H9 (cell line): ENCODE measurements at regions not wholly inside any gene's neighbourhood (a gene's known extent, or its start where the extent isn't known, plus 50 kb on each side); places are given as distances from the start of the nearest gene placed in this dataset.

Experiments
- DNase-seq: peaks from one replicate; pipeline ENCODE4 v3.0.0-alpha.2; 2017
- H2AFZ ChIP-seq: one replicate; pipeline ENCODE4 v1.6.1; 2013; ENCODE audit warnings: mild to moderate bottlenecking, low read length, control low read depth, moderate library complexity
- H2AK5ac ChIP-seq: 2 replicates; pipeline ENCODE4 v1.6.1; 2013; ENCODE audit warnings: low read length, control low read depth, mixed read lengths; ENCODE audit not compliant: insufficient read length
- H2BK120ac ChIP-seq: one replicate; pipeline ENCODE4 v1.6.1; 2013; ENCODE audit warnings: low read depth, mild to moderate bottlenecking, low read length, control low read depth, inconsistent platforms; ENCODE audit not compliant: poor library complexity, severe bottlenecking
- H2BK12ac ChIP-seq: 2 replicates; pipeline ENCODE4 v1.6.1; 2013; ENCODE audit warnings: low read length, control low read depth, mixed read lengths, low read depth; ENCODE audit not compliant: insufficient read length
- H2BK15ac ChIP-seq: 2 replicates; pipeline ENCODE4 v1.6.1; 2013; ENCODE audit warnings: low read depth, low read length, control low read depth
- H2BK20ac ChIP-seq: one replicate; pipeline ENCODE4 v1.6.1; 2013; ENCODE audit warnings: low read depth, mild to moderate bottlenecking, low read length, control low read depth, inconsistent platforms; ENCODE audit not compliant: poor library complexity, severe bottlenecking
- H2BK5ac ChIP-seq: 2 replicates; pipeline ENCODE4 v1.6.1; 2013; ENCODE audit warnings: low read length, control low read depth, mixed read lengths; ENCODE audit not compliant: insufficient read length
- H3K14ac ChIP-seq: 2 replicates; pipeline ENCODE4 v1.6.1; 2013; ENCODE audit warnings: low read length, control low read depth; ENCODE audit not compliant: insufficient read depth
- H3K18ac ChIP-seq: 2 replicates; pipeline ENCODE4 v1.6.1; 2013; ENCODE audit warnings: low read depth, mild to moderate bottlenecking, mixed read lengths, low read length, control low read depth; ENCODE audit not compliant: insufficient read length
- H3K23ac ChIP-seq: 2 replicates; pipeline ENCODE4 v1.6.1; 2013; ENCODE audit warnings: low read length, control low read depth, mixed read lengths, low read depth; ENCODE audit not compliant: insufficient read length
- H3K23me2 ChIP-seq: 2 replicates; pipeline ENCODE4 v1.6.1; 2013; ENCODE audit warnings: low read depth, mild to moderate bottlenecking, mixed read lengths, low read length, control low read depth; ENCODE audit not compliant: insufficient read length, poor library complexity, severe bottlenecking
- H3K27ac ChIP-seq: 2 replicates; pipeline ENCODE4 v1.5.1; 2013; ENCODE audit warnings: low read length, control low read depth, mixed read lengths, low read depth; ENCODE audit not compliant: insufficient read length
- H3K27me3 ChIP-seq: 2 replicates; pipeline ENCODE4 v1.6.1; 2013; ENCODE audit warnings: low read length, control low read depth, inconsistent platforms; ENCODE audit not compliant: insufficient read depth
- H3K4ac ChIP-seq: 2 replicates; pipeline ENCODE4 v1.6.1; 2013; ENCODE audit warnings: low read depth, mild to moderate bottlenecking, control low read depth, inconsistent platforms, low read length, moderate library complexity
- H3K4me1 ChIP-seq: 2 replicates; pipeline ENCODE4 v1.6.1; 2013; ENCODE audit warnings: low read length, control low read depth, inconsistent platforms; ENCODE audit not compliant: insufficient read depth
- H3K4me2 ChIP-seq: 2 replicates; pipeline ENCODE4 v1.6.1; 2013; ENCODE audit warnings: low read length, control low read depth, mixed read lengths; ENCODE audit not compliant: insufficient read length, insufficient read depth
- H3K56ac ChIP-seq: 2 replicates; pipeline ENCODE4 v1.6.1; 2013; ENCODE audit warnings: low read depth, mild to moderate bottlenecking, mixed read lengths, low read length, control low read depth; ENCODE audit not compliant: insufficient read length
- H3K79me1 ChIP-seq: 2 replicates; pipeline ENCODE4 v1.6.1; 2013; ENCODE audit warnings: low read depth, mild to moderate bottlenecking, moderate library complexity, low read length, control low read depth, inconsistent platforms; ENCODE audit not compliant: insufficient read depth, poor library complexity, severe bottlenecking
- H3K79me2 ChIP-seq: 2 replicates; pipeline ENCODE4 v1.6.1; 2013; ENCODE audit warnings: low read length, control low read depth, inconsistent platforms; ENCODE audit not compliant: insufficient read depth
- H3K9ac ChIP-seq: 2 replicates; pipeline ENCODE4 v1.6.1; 2013; ENCODE audit warnings: low read length, control low read depth, mixed read lengths; ENCODE audit not compliant: insufficient read length; ENCODE audit errors: extremely low read depth
- H3K9me3 ChIP-seq: one replicate; pipeline ENCODE4 v1.6.1; 2013; ENCODE audit warnings: low read depth, low read length, inconsistent platforms; ENCODE audit not compliant: control insufficient read depth
- H3T11ph ChIP-seq: one replicate; pipeline ENCODE4 v1.6.1; 2013; ENCODE audit warnings: mild to moderate bottlenecking, low read length, control low read depth, inconsistent platforms
- H4K20me1 ChIP-seq: one replicate; pipeline ENCODE4 v1.6.1; 2013; ENCODE audit not compliant: control insufficient read depth, insufficient read length, insufficient read depth
- H4K5ac ChIP-seq: 2 replicates; pipeline ENCODE4 v1.6.1; 2013; ENCODE audit warnings: low read depth, mild to moderate bottlenecking, mixed read lengths, low read length, control low read depth; ENCODE audit not compliant: insufficient read length
- H4K8ac ChIP-seq: replicated peaks from 2 replicates; pipeline ENCODE4 v1.6.1; 2013; ENCODE audit warnings: low read length, control low read depth, mixed read lengths, low read depth; ENCODE audit not compliant: insufficient read length
- H4K91ac ChIP-seq: 2 replicates; pipeline ENCODE4 v1.6.1; 2013; ENCODE audit warnings: low read depth, mild to moderate bottlenecking, moderate library complexity, mixed read lengths, low read length, control low read depth; ENCODE audit not compliant: insufficient read length
- H3K27ac Mint-ChIP-seq, 3 experiments: 2 replicates in 2 of 3; 3 replicates in 1 of 3; pipeline ENCODE4 v1.8.0; 2020 to 2021; ENCODE audit warnings: mixed read lengths in 3 of 3, mild to moderate bottlenecking in 1 of 3, moderate library complexity in 1 of 3
- H3K27me3 Mint-ChIP-seq: 2 replicates; pipeline ENCODE4 v1.8.0; 2021; ENCODE audit warnings: low read depth, mild to moderate bottlenecking, moderate library complexity, mixed read lengths
- H3K36me3 Mint-ChIP-seq, 3 experiments: 2 replicates in 2 of 3; 3 replicates in 1 of 3; pipeline ENCODE4 v1.8.0; 2020 to 2021; ENCODE audit warnings: low read depth in 3 of 3, mixed read lengths in 3 of 3; ENCODE audit not compliant: insufficient read depth in 1 of 3
- H3K4me1 Mint-ChIP-seq, 2 experiments: 2 replicates each; pipeline ENCODE4 v1.8.0; 2020; ENCODE audit warnings: mixed read lengths in 2 of 2
- H3K4me3 Mint-ChIP-seq, 2 experiments: 2 replicates in 1 of 2; 3 replicates in 1 of 2; pipeline ENCODE4 v1.8.0; 2020 to 2021; ENCODE audit warnings: mild to moderate bottlenecking in 2 of 2, mixed read lengths in 2 of 2, moderate library complexity in 1 of 2
- H3K9me3 Mint-ChIP-seq, 2 experiments: 2 replicates in 1 of 2; 3 replicates in 1 of 2; pipeline ENCODE4 v1.8.0; 2020; ENCODE audit warnings: mild to moderate bottlenecking in 2 of 2, mixed read lengths in 2 of 2, moderate library complexity in 1 of 2
- WGBS: extraction: QIAGEN DNeasy Blood & Tissue Kit; methylation state at CpG from one replicate; pipeline ENCODE4 v1.1.7; 2013; ENCODE audit warnings: missing lambda C conversion rate, low lambda C conversion rate, mixed read lengths; ENCODE audit not compliant: insufficient read length; ENCODE audit errors: extremely low coverage; 5-methylcytosine and 5-hydroxymethylcytosine counted together
- TF ChIP-seq, protein P1 (sequence below): fragments of 200-600 bp; sonication (generic); conservative IDR thresholded peaks from 3 replicates; pipeline ENCODE4 v1.8.0; 2021; ENCODE audit warnings: antibody characterized with exemption, mild to moderate bottlenecking

DNA sequence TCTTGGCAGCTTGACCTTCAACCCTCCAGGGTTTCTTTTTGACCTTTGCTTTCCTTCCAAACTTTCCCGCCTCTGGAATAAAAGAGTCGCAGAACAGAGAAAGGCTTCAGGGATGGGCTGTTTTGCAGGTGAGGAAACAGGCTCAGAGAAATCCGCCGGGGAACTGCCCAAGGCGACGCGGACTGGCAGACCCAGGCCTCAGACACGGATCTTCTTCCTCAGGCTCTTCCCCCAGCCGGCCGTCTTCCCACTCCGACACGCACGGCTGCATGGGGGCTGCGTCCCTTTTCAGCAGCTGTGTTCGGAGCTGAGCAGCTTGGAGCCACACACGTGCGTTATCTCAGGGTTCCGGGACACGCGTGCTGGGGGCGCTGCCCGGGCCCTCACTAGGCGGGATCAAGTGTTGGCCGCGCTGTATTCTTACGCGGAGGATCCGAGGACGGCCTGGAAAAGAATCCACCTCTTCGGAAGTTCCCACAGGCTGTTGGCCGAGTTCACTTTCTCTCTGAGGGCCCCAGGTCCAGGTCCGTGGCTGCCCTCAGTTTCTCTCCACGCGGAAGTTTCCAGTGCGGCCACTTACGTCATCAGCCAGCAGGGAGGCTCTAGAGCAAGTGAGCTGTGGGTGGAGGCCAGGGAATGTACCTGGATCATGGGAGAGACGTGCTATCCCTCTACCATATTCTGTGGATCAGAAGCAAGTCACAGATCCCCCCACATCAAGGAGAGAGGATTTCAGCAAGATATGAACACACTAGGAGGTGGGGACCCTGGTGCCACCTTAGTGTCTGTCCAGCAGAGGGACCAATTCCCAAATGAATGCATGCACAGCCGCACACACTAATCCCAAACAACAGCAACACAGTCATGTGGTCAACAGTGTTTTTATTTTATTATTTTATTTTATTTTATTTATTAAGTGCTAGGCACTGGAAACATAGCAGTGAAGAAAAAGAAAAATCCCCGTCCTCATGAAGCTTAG is 100.4 kb downstream of the ING1 start:
- Histone ChIP-seq H2AK5ac (no peak overlapping the region), H3K56ac (no peak overlapping the region), H3K4me2 (no peak overlapping the region), H4K8ac (no peak overlapping the region), H2BK20ac (no peak overlapping the region), H4K20me1 (no peaks in the 10 kb centered on the region), H3K27me3 (no peaks in the 10 kb centered on the region; the same call in 1 of the 2 replicates), H2AFZ (no peak overlapping the region), H3K4ac (no peak overlapping the region), H3K79me2 (no peaks in the 10 kb centered on the region), H3K14ac (no peak overlapping the region), H3K27ac (no peak overlapping the region), H4K5ac (no peak overlapping the region), H3T11ph (no peak overlapping the region), H3K9ac (no peak overlapping the region), H3K4me1 (peaks cover 9% of the 10 kb centered on the region), H2BK12ac (no peak overlapping the region), H2BK15ac (no peak overlapping the region), H4K91ac (no peak overlapping the region), H3K9me3 (no peaks in the 10 kb centered on the region), H3K23ac (no peak overlapping the region), H3K18ac (no peak overlapping the region), H3K79me1 (no peaks in the 10 kb centered on the region), H3K23me2 (no peaks in the 10 kb centered on the region), H2BK5ac (no peak overlapping the region), H2BK120ac (no peak overlapping the region)
- Mint-ChIP-seq H3K36me3 (peaks cover 0 to 7% (median 0%) of the 10 kb centered on the region in 3 experiments; a peak in 2 of 7 replicates), H3K9me3 (no peaks in the 10 kb centered on the region; a peak in 1 of 5 replicates), H3K4me3 (no peak overlapping the region; a peak in 1 of 5 replicates), H3K4me1 (peaks cover 43 to 47% of the 10 kb centered on the region in 2 experiments), H3K27ac (0 out of 7 replicates have a peak overlapping the region, but pooled peaks of 1 of the 3 experiments have one; percentile 37), H3K27me3 (peaks cover 18% of the 10 kb centered on the region)
- TF ChIP-seq, protein P1, sequence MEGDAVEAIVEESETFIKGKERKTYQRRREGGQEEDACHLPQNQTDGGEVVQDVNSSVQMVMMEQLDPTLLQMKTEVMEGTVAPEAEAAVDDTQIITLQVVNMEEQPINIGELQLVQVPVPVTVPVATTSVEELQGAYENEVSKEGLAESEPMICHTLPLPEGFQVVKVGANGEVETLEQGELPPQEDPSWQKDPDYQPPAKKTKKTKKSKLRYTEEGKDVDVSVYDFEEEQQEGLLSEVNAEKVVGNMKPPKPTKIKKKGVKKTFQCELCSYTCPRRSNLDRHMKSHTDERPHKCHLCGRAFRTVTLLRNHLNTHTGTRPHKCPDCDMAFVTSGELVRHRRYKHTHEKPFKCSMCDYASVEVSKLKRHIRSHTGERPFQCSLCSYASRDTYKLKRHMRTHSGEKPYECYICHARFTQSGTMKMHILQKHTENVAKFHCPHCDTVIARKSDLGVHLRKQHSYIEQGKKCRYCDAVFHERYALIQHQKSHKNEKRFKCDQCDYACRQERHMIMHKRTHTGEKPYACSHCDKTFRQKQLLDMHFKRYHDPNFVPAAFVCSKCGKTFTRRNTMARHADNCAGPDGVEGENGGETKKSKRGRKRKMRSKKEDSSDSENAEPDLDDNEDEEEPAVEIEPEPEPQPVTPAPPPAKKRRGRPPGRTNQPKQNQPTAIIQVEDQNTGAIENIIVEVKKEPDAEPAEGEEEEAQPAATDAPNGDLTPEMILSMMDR = peak; percentile 33; the same call in 2 of the 3 replicates
- no CpG with 5 or more reads among the region's 39 CpGs for WGBS
- no peak for DNase-seq
